ENCODE measurements at regions not wholly inside any gene's neighbourhood (a gene's known extent, or its start where the extent isn't known, plus 50 kb on each side); places are given as distances from the start of the nearest gene placed in this dataset.

GRCh38 chr2:59532808-59533207 is 1020.6 kb downstream of the BCL11A start:
- TF ChIP-seq MAX (IDR thresholded peaks at IDR 0.05) (no peak), MAFK (IDR thresholded peaks at IDR 0.05; ENCODE audit: low read depth, low read length) (no peak), TCF12 (IDR thresholded peaks at IDR 0.05; ENCODE audit: low read depth, low read length) (no peak), CTBP2 (IDR thresholded peaks at IDR 0.05; ENCODE audit: borderline replicate concordance, insufficient read depth, insufficient read length, low read length) (no peak), RNF2 (IDR thresholded peaks at IDR 0.05; ENCODE audit: borderline replicate concordance, low read depth, low read length, missing control alignments, poor library complexity, severe bottlenecking) (no peak)
